Ovary (tissue), 7 donors: ENCODE measurements at regions not wholly inside any gene's neighbourhood (a gene's known extent, or its start where the extent isn't known, plus 50 kb on each side); places are given as distances from the start of the nearest gene placed in this dataset.
A peak's percentile ranks its signal among the peaks of the same experiment; 100 is the strongest.

Experiments
- DNase-seq, 5 donors: peaks; one replicate each; pipeline ENCODE4 v3.0.0-alpha.2; 2019 to 2020
- H3K27ac ChIP-seq, 2 donors: fragments of 200-600 bp; one replicate each; pipeline versions ENCODE4 v1.5.1 to v1.8.0; 2019 to 2022
- H3K27me3 ChIP-seq: fragments of 200-600 bp; one replicate; pipeline ENCODE4 v1.8.0; 2022
- H3K36me3 ChIP-seq: fragments of 200-600 bp; sonication (generic); one replicate; pipeline ENCODE4 v1.5.1; 2019
- H3K4me1 ChIP-seq: one replicate; pipeline ENCODE4 v1.8.1; 2013; ENCODE audit warnings: mild to moderate bottlenecking, moderate library complexity; ENCODE audit not compliant: insufficient read depth
- H3K4me3 ChIP-seq: fragments of 200-600 bp; sonication (generic); one replicate; pipeline ENCODE4 v1.5.1; 2017
- H3K9me3 ChIP-seq, 2 donors: fragments of 200-600 bp in 1 of 2; sonication (generic) in 1 of 2; one replicate each; pipeline versions ENCODE4 v1.5.1 to v1.8.1; 2013 to 2019; ENCODE audit warnings: mild to moderate bottlenecking in 1 of 2, moderate library complexity in 1 of 2
- CTCF ChIP-seq, 3 donors: fragments of 450-650 bp in 2 of 3; fragments of 200-600 bp in 1 of 3; IDR thresholded peaks; one replicate each; pipeline versions ENCODE4 v1.5.1 to v1.8.0; 2016 to 2022; ENCODE audit warnings: antibody characterized with exemption in 3 of 3, mild to moderate bottlenecking in 1 of 3
- EP300 ChIP-seq: sonication (generic); formaldehyde crosslinking; IDR thresholded peaks from one replicate; pipeline ENCODE4 v1.6.1; 2017; ENCODE audit warnings: antibody characterized with exemption
- POLR2A ChIP-seq: fragments of 450-650 bp; IDR thresholded peaks from one replicate; pipeline ENCODE4 v1.6.1; 2017; ENCODE audit warnings: antibody characterized with exemption, mild to moderate bottlenecking, moderate library complexity
- WGBS, 3 donors: extraction: QIAGEN DNeasy Blood & Tissue Kit in 1 of 3; methylation state at CpG; one replicate each; pipeline versions ENCODE4 v1.1.5 to v1.1.7; 2013 to 2017; 5-methylcytosine and 5-hydroxymethylcytosine counted together
- intact Hi-C, 4 donors: fragments of 100-400 bp; cut with DNase I; formaldehyde crosslinking; loops; one replicate each; pipeline versions ENCODE4 v1.11.0 to v1.15.1; 2022 to 2023
- donor health status: DM: no; HTN: no; CAD: no; lungs with moderate emphysema.
- donor health status: DM: no; HTN: no; CAD: no.
- donor health status: Bipolar disorder and iron deficiency.
- donor health status: DM: no; HTN: no; CAD: no.
- donor health status: DM: yes; HTN: yes; CAD: no.

- Histone ChIP-seq H3K4me1 (no peaks in the 10 kb centered on the region), H3K27ac (no peak overlapping the region), H3K4me3 (no peak overlapping the region), H3K9me3 (no peaks in the 10 kb centered on the region), H3K36me3 (no peaks in the 10 kb centered on the region), H3K27me3 (no peaks in the 10 kb centered on the region)
- no peak for DNase-seq
- intact Hi-C loops: no loop called here
- TF ChIP-seq CTCF (IDR thresholded peaks at IDR 0.05) (no peak), EP300 (no peak), POLR2A (no peak)
These were observed 530.0 kb downstream of the ZNF804A start for GRCh38 chr2:185128346-185128745.

- H3K4me3 ChIP-seq: no peak overlapping the region
- TF ChIP-seq EP300: no peak
- TF ChIP-seq CTCF (IDR thresholded peaks at IDR 0.05): no peak
- TF ChIP-seq POLR2A: no peak
- intact Hi-C loops: no loop called here
- H3K4me1 ChIP-seq: no peaks in the 10 kb centered on the region
- no peak overlapping the region for H3K27ac ChIP-seq
- no peaks in the 10 kb centered on the region for H3K27me3 ChIP-seq
- no peaks in the 10 kb centered on the region for H3K9me3 ChIP-seq
- whole genome bisulfite sequencing, 3 donors: 43 to 71% (median 70%) methylated on average over 2 of the region's 2 CpGs
- DNase-seq: no peak
- H3K36me3 ChIP-seq: no peaks in the 10 kb centered on the region
These were observed 530.7 kb downstream of the ZNF804A start for GRCh38 chr2:185128996-185129395.

GRCh38 chr2:185130685-185131084 lies 532.4 kb downstream of the ZNF804A start:
- H3K27me3 ChIP-seq: no peaks in the 10 kb centered on the region
- no peak for DNase-seq
- no peaks in the 10 kb centered on the region for H3K36me3 ChIP-seq
- H3K4me1 ChIP-seq: no peaks in the 10 kb centered on the region
- intact Hi-C loops: no loop called here
- TF ChIP-seq CTCF (IDR thresholded peaks at IDR 0.05): no peak
- TF ChIP-seq EP300: no peak
- TF ChIP-seq POLR2A: no peak
- H3K9me3 ChIP-seq: no peaks in the 10 kb centered on the region
- no peak overlapping the region for H3K27ac ChIP-seq
- no peak overlapping the region for H3K4me3 ChIP-seq
- 79 to 91% (median 80%) methylated on average over 4 of the region's 4 CpGs for WGBS, 3 donors

- Histone ChIP-seq H3K4me1 (no peaks in the 10 kb centered on the region), H3K36me3 (no peaks in the 10 kb centered on the region), H3K27ac (no peak overlapping the region), H3K9me3 (no peaks in the 10 kb centered on the region), H3K4me3 (no peak overlapping the region), H3K27me3 (no peaks in the 10 kb centered on the region)
- DNase-seq: peak in 1 of 5 donors; percentile 10
- intact Hi-C loops: no loop called here
- TF ChIP-seq CTCF (IDR thresholded peaks at IDR 0.05) (no peak), EP300 (no peak), POLR2A (no peak)
- 96% methylated on average over 37 to 39 of the region's 39 CpGs for WGBS, 3 donors
These were observed 534.2 kb downstream of the ZNF804A start for GRCh38 chr2:185132501-185133041.

- Histone ChIP-seq H3K27ac (no peak overlapping the region), H3K4me3 (no peak overlapping the region), H3K36me3 (no peaks in the 10 kb centered on the region), H3K27me3 (no peaks in the 10 kb centered on the region), H3K4me1 (no peaks in the 10 kb centered on the region), H3K9me3 (no peaks in the 10 kb centered on the region)
- TF ChIP-seq POLR2A (no peak), CTCF (IDR thresholded peaks at IDR 0.05) (no peak), EP300 (no peak)
- intact Hi-C loops: no loop called here
- no peak for DNase-seq
These were observed 539.4 kb downstream of the ZNF804A start for GRCh38 chr2:185137700-185138099.
